Kidney (tissue), 13 donors: ENCODE measurements at regions not wholly inside any gene's neighbourhood (a gene's known extent, or its start where the extent isn't known, plus 50 kb on each side); places are given as distances from the start of the nearest gene placed in this dataset.

ENCODE experiments used
- DNase-seq, 5 donors: peaks; one replicate each; pipeline ENCODE4 v3.0.0-alpha.2; 2013 to 2020
- FAIRE-seq: peaks from 2 replicates; lab custom pipeline; 2012; peaks lifted over from hg19 to GRCh38; lab: Jason Lieb, UNC
- H3K27ac ChIP-seq, 2 donors: one replicate each; pipeline ENCODE4 v1.7.0; 2013; ENCODE audit warnings: low read depth in 2 of 2, low read length in 2 of 2, inconsistent platforms in 1 of 2
- H3K27me3 ChIP-seq: one replicate; pipeline ENCODE4 v1.7.1; 2013; ENCODE audit warnings: low read length, inconsistent platforms; ENCODE audit not compliant: control insufficient read depth, insufficient read depth
- H3K36me3 ChIP-seq, 3 donors: one replicate each; pipeline versions ENCODE4 v1.7.0 to v1.7.1; 2013; ENCODE audit warnings: low read length in 3 of 3, control low read depth in 1 of 3, inconsistent platforms in 1 of 3; ENCODE audit not compliant: insufficient read depth in 3 of 3, control insufficient read depth in 2 of 3
- H3K4me1 ChIP-seq, 3 donors: one replicate each; pipeline versions ENCODE4 v1.7.0 to v1.7.1; 2013; ENCODE audit warnings: low read length in 3 of 3, inconsistent platforms in 1 of 3, low read depth in 1 of 3; ENCODE audit not compliant: control insufficient read depth in 2 of 3, insufficient read depth in 2 of 3
- H3K4me3 ChIP-seq, 3 donors: one replicate each; pipeline versions ENCODE4 v1.7.0 to v1.8.1; 2013; ENCODE audit warnings: low read length in 3 of 3, control low read depth in 1 of 3, inconsistent platforms in 1 of 3
- H3K9ac ChIP-seq, 3 donors: one replicate each; pipeline versions ENCODE4 v1.7.0 to v1.7.1; 2013; ENCODE audit warnings: low read length in 3 of 3, control low read depth in 1 of 3, inconsistent platforms in 1 of 3
- H3K9me3 ChIP-seq, 3 donors: one replicate each; pipeline versions ENCODE4 v1.7.0 to v1.7.1; 2013; ENCODE audit warnings: low read length in 3 of 3, control low read depth in 1 of 3, inconsistent platforms in 1 of 3; ENCODE audit not compliant: control insufficient read depth in 2 of 3, insufficient read depth in 1 of 3
- intact Hi-C: fragments of 100-400 bp; cut with DNase I; formaldehyde crosslinking; loops from one replicate; pipeline ENCODE4 v1.11.1; 2022
- TF ChIP-seq, protein P1 (sequence below): IDR thresholded peaks from 3 replicates; pipeline ENCODE4 v1.5.1; 2012; ENCODE audit warnings: mild to moderate bottlenecking, moderate library complexity, borderline replicate concordance; ENCODE audit not compliant: insufficient read depth; ENCODE audit errors: extremely low read depth
- donor health status: control.
- donor health status: control.
- donor health status: control.
- donor health status: control.
- donor health status: control.
- donor health status: DM: yes; HTN: yes; CAD: no.
- donor health status: Normal renal cell carcinoma (clear cell type).

GRCh38 chr2:236777408-236777807, 207.8 kb downstream of the ACKR3 start:
- H3K27ac ChIP-seq: no peak overlapping the region
- H3K36me3 ChIP-seq: no peaks in the 10 kb centered on the region
- H3K4me1 ChIP-seq: peaks cover 0 to under 1% (median 0%) of the 10 kb centered on the region in 3 donors
- no peak for FAIRE-seq
- DNase-seq: no peak
- TF ChIP-seq, protein P1, sequence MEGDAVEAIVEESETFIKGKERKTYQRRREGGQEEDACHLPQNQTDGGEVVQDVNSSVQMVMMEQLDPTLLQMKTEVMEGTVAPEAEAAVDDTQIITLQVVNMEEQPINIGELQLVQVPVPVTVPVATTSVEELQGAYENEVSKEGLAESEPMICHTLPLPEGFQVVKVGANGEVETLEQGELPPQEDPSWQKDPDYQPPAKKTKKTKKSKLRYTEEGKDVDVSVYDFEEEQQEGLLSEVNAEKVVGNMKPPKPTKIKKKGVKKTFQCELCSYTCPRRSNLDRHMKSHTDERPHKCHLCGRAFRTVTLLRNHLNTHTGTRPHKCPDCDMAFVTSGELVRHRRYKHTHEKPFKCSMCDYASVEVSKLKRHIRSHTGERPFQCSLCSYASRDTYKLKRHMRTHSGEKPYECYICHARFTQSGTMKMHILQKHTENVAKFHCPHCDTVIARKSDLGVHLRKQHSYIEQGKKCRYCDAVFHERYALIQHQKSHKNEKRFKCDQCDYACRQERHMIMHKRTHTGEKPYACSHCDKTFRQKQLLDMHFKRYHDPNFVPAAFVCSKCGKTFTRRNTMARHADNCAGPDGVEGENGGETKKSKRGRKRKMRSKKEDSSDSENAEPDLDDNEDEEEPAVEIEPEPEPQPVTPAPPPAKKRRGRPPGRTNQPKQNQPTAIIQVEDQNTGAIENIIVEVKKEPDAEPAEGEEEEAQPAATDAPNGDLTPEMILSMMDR: no peak
- no peak overlapping the region for H3K4me3 ChIP-seq
- H3K9ac ChIP-seq: no peak overlapping the region
- intact Hi-C loops: no loop called here
- no peaks in the 10 kb centered on the region for H3K27me3 ChIP-seq
- H3K9me3 ChIP-seq: no peaks in the 10 kb centered on the region

GRCh38 chr2:236781933-236782816, 212.6 kb downstream of the ACKR3 start:
- H3K27ac ChIP-seq: no peak overlapping the region
- DNase-seq: peak in 1 of 5 donors; percentile 21
- peaks cover 0 to 3% (median 0%) of the 10 kb centered on the region in 3 donors for H3K4me1 ChIP-seq
- H3K9ac ChIP-seq: no peak overlapping the region
- H3K27me3 ChIP-seq: no peaks in the 10 kb centered on the region
- intact Hi-C loops: no loop called here
- H3K9me3 ChIP-seq: no peaks in the 10 kb centered on the region
- no peaks in the 10 kb centered on the region for H3K36me3 ChIP-seq
- no peak overlapping the region for H3K4me3 ChIP-seq
- TF ChIP-seq, protein P1: no peak
- no peak for FAIRE-seq

DNA sequence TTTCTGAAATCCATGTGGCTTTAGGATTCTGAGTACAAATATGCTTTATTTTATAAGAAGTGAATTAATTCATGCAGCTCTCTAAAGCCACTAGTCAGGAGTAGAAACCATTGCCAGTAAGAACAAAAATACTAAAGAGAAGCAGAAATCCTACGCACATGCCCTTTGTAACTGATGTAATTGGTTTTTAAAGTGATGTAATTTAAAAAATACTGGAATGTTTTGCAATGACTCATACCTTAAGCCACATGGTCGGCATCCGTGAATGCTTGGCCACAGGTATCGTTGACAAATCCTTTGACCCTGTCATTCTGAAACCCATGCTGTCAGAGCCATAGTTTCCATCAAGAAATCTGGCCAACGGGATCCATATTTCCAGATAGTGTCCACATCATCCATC, 213.3 kb downstream of the ACKR3 start:
- peaks cover 0 to 3% (median 0%) of the 10 kb centered on the region in 3 donors for H3K4me1 ChIP-seq
- FAIRE-seq (no peak), DNase-seq (no peak)
- intact Hi-C loops: no loop called here
- H3K36me3 ChIP-seq: no peaks in the 10 kb centered on the region
- no peaks in the 10 kb centered on the region for H3K9me3 ChIP-seq
- TF ChIP-seq, protein P1: no peak
- no peak overlapping the region for H3K27ac ChIP-seq
- H3K4me3 ChIP-seq: no peak overlapping the region
- no peak overlapping the region for H3K9ac ChIP-seq
- H3K27me3 ChIP-seq: no peaks in the 10 kb centered on the region
